B cell (primary cell): ENCODE measurements at regions not wholly inside any gene's neighbourhood (a gene's known extent, or its start where the extent isn't known, plus 50 kb on each side); places are given as distances from the start of the nearest gene placed in this dataset.

Source experiments
- ATAC-seq: fragments of 200-7000 bp; cut with Tn5 transposase; one replicate; pipeline ENCODE4 v1.10.0; 2021; ENCODE audit warnings: low read depth, mild to moderate bottlenecking, moderate number of reproducible peaks, moderate library complexity
- CTCF ChIA-PET: fragments of 350-600 bp; sonication (Branson Sonifier 250); formaldehyde crosslinking; loops from one replicate; lab custom pipeline; 2021; ENCODE audit warnings: antibody characterized with exemption, inconsistent platforms; lab: Charles Lee
- POLR2A ChIA-PET: fragments of 350-600 bp; sonication (Branson Sonifier 250); formaldehyde crosslinking; loops from one replicate; lab custom pipeline; 2021; ENCODE audit warnings: antibody characterized with exemption; lab: Charles Lee
- DNase-seq: peaks from one replicate; pipeline ENCODE4 v3.0.0; 2013
- H2AFZ ChIP-seq: 2 replicates; pipeline ENCODE4 v1.6.1; 2012; ENCODE audit warnings: mild to moderate bottlenecking, low read depth, low read length; ENCODE audit not compliant: insufficient read depth, poor library complexity, severe bottlenecking
- H3K27ac ChIP-seq, 2 donors: 1 replicate in 1 of 2; 2 replicates in 1 of 2; pipeline ENCODE4 v1.5.1; 2012 to 2013; ENCODE audit warnings: low read length in 2 of 2, mild to moderate bottlenecking in 2 of 2, moderate library complexity in 1 of 2
- H3K27me3 ChIP-seq, 4 experiments: fragments of 200-600 bp in 1 of 4; sonication (generic) in 1 of 4; replicated peaks in 1 of 4; 1 replicate in 2 of 4; 2 replicates in 2 of 4; pipeline versions ENCODE4 v1.6.1 to v1.7.0; 2013 to 2016; ENCODE audit warnings: low read length in 3 of 4, mild to moderate bottlenecking in 2 of 4, mixed read lengths in 1 of 4, moderate library complexity in 1 of 4; ENCODE audit not compliant: insufficient read depth in 4 of 4, control insufficient read depth in 3 of 4; ENCODE audit errors: control extremely low read depth in 1 of 4
- H3K36me3 ChIP-seq, 2 experiments: replicated peaks in 1 of 2; 1 replicate in 1 of 2; 2 replicates in 1 of 2; pipeline versions ENCODE4 v1.6.1 to v1.7.1; 2013; ENCODE audit warnings: low read length in 1 of 2; ENCODE audit not compliant: insufficient read depth in 2 of 2, control insufficient read depth in 1 of 2; ENCODE audit errors: control extremely low read depth in 1 of 2, extremely low read depth in 1 of 2
- H3K4me1 ChIP-seq, 2 donors: fragments of 200-600 bp in 1 of 2; sonication (generic) in 1 of 2; 1 replicate in 1 of 2; 2 replicates in 1 of 2; pipeline versions ENCODE4 v1.5.1 to v1.6.1; 2013 to 2017; ENCODE audit warnings: low read length in 2 of 2; ENCODE audit not compliant: control insufficient read depth in 2 of 2, insufficient read depth in 2 of 2
- H3K4me2 ChIP-seq: replicated peaks from 2 replicates; pipeline ENCODE3; 2012; ENCODE audit warnings: mild to moderate bottlenecking, low read depth, low read length; ENCODE audit not compliant: poor library complexity, severe bottlenecking
- H3K4me3 ChIP-seq, 5 experiments: fragments of 200-600 bp in 1 of 5; sonication (generic) in 1 of 5; 1 replicate in 3 of 5; 2 replicates in 2 of 5; pipeline versions ENCODE4 v1.5.1 to v1.7.0; 2011 to 2016; ENCODE audit warnings: low read length in 4 of 5, mild to moderate bottlenecking in 4 of 5, low read depth in 2 of 5, control low read depth in 1 of 5, moderate library complexity in 1 of 5; ENCODE audit not compliant: insufficient read depth in 1 of 5; ENCODE audit errors: control extremely low read depth in 1 of 5, extremely low read depth in 1 of 5
- H3K79me2 ChIP-seq: fragments of 200-600 bp; sonication (generic); one replicate; pipeline ENCODE4 v1.6.0; 2016; ENCODE audit warnings: low read length; ENCODE audit not compliant: control insufficient read depth, insufficient read depth
- H3K9ac ChIP-seq: fragments of 200-600 bp; sonication (generic); 2 replicates; pipeline ENCODE4 v1.6.1; 2017; ENCODE audit warnings: mild to moderate bottlenecking, low read length, moderate library complexity
- H3K9me3 ChIP-seq, 3 donors: one replicate each; pipeline versions ENCODE4 v1.6.1 to v1.7.1; 2013; ENCODE audit warnings: low read length in 2 of 3; ENCODE audit not compliant: control insufficient read depth in 2 of 3, insufficient read depth in 1 of 3; ENCODE audit errors: control extremely low read depth in 1 of 3
- H4K20me1 ChIP-seq: 2 replicates; pipeline ENCODE4 v1.6.0; 2012; ENCODE audit warnings: mild to moderate bottlenecking, low read length; ENCODE audit not compliant: insufficient read depth, control insufficient read depth, poor library complexity, severe bottlenecking
- H3K27ac Mint-ChIP-seq: one replicate; pipeline ENCODE4 v1.8.0; 2021; ENCODE audit warnings: mixed read lengths
- H3K27me3 Mint-ChIP-seq: one replicate; pipeline ENCODE4 v1.8.0; 2021; ENCODE audit warnings: mixed read lengths
- H3K4me1 Mint-ChIP-seq: one replicate; pipeline ENCODE4 v1.8.0; 2021; ENCODE audit warnings: mixed read lengths
- H3K4me3 Mint-ChIP-seq: one replicate; pipeline ENCODE4 v1.8.0; 2021; ENCODE audit warnings: mixed read lengths
- H3K9me3 Mint-ChIP-seq: one replicate; pipeline ENCODE4 v1.8.0; 2022; ENCODE audit warnings: mixed read lengths; ENCODE audit not compliant: insufficient read depth
- CTCF ChIP-seq: fragments of 200-600 bp; IDR thresholded peaks from one replicate; pipeline ENCODE4 v1.8.0; 2022; ENCODE audit warnings: antibody characterized with exemption, mild to moderate bottlenecking
- EZH2 ChIP-seq: IDR thresholded peaks from 2 replicates; pipeline ENCODE4 v1.6.1; 2012; ENCODE audit warnings: borderline replicate concordance, low read depth, mild to moderate bottlenecking, moderate library complexity, low read length; ENCODE audit not compliant: insufficient read depth, poor library complexity, severe bottlenecking
- WGBS: methylation state at CpG from one replicate; pipeline ENCODE4 v1.1.5; 2013; ENCODE audit warnings: missing lambda C conversion rate; ENCODE audit not compliant: insufficient coverage; 5-methylcytosine and 5-hydroxymethylcytosine counted together
- intact Hi-C: fragments of 100-400 bp; cut with micrococcal nuclease; formaldehyde crosslinking; loops from one replicate; pipeline ENCODE4 v1.10.0; 2022

GRCh38 chr19:5396096-5396939 is 55.7 kb upstream of the PTPRS start:
- Mint-ChIP-seq H3K4me1 (no peaks in the 10 kb centered on the region), H3K27me3 (peaks cover 50% of the 10 kb centered on the region), H3K27ac (no peak overlapping the region), H3K9me3 (no peaks in the 10 kb centered on the region), H3K4me3 (no peak overlapping the region)
- Histone ChIP-seq H3K9me3 (peaks cover 0 to 17% (median 0%) of the 10 kb centered on the region in 3 donors), H3K4me3 (no peak overlapping the region), H3K27me3 (peaks cover 0 to 54% (median 9%) of the 10 kb centered on the region in 4 experiments), H4K20me1 (no peaks in the 10 kb centered on the region), H3K79me2 (no peaks in the 10 kb centered on the region), H2AFZ (no peak overlapping the region), H3K9ac (no peak overlapping the region), H3K27ac (no peak overlapping the region), H3K4me2 (no peak overlapping the region), H3K36me3 (no peaks in the 10 kb centered on the region), H3K4me1 (no peaks in the 10 kb centered on the region)
- ATAC-seq (no peak), DNase-seq (no peak)
- TF ChIP-seq EZH2 (no peak), CTCF (no peak)
- POLR2A ChIA-PET = no interaction called here
- CTCF ChIA-PET = no interaction called here
- 27% methylated on average over 8 of the region's 12 CpGs for WGBS
- intact Hi-C loops = no loop called here

- Histone ChIP-seq H3K9me3 (peaks cover 0 to 17% (median 0%) of the 10 kb centered on the region in 3 donors), H3K4me1 (no peaks in the 10 kb centered on the region), H3K27ac (no peak overlapping the region), H3K36me3 (no peaks in the 10 kb centered on the region), H3K4me2 (no peak overlapping the region), H2AFZ (no peak overlapping the region), H3K4me3 (no peak overlapping the region), H4K20me1 (no peaks in the 10 kb centered on the region), H3K27me3 (peaks cover 0 to 54% (median 9%) of the 10 kb centered on the region in 4 experiments), H3K9ac (no peak overlapping the region), H3K79me2 (no peaks in the 10 kb centered on the region)
- 88% methylated on average over 1 of the region's 3 CpGs for WGBS
- H3K9me3 Mint-ChIP-seq = no peaks in the 10 kb centered on the region
- intact Hi-C loops = no loop called here
- no peak overlapping the region for H3K4me3 Mint-ChIP-seq
- no peaks in the 10 kb centered on the region for H3K4me1 Mint-ChIP-seq
- no peak overlapping the region for H3K27ac Mint-ChIP-seq
- no peak for ATAC-seq
- no peak for TF ChIP-seq EZH2
- no peak for TF ChIP-seq CTCF
- H3K27me3 Mint-ChIP-seq = peaks cover 50% of the 10 kb centered on the region
- POLR2A ChIA-PET = no interaction called here
- DNase-seq = no peak
- CTCF ChIA-PET = no interaction called here
These were observed 56.4 kb upstream of the PTPRS start for GRCh38 chr19:5396963-5397362.
